Gastroesophageal sphincter (tissue), 4 donors: ENCODE measurements at regions not wholly inside any gene's neighbourhood (a gene's known extent, or its start where the extent isn't known, plus 50 kb on each side); places are given as distances from the start of the nearest gene placed in this dataset.

Experiments used
- ATAC-seq: fragments of 150-250 bp; one replicate; pipeline ENCODE4 v1.9.1; 2016; ENCODE audit warnings: mild to moderate bottlenecking, moderate library complexity
- H3K27ac ChIP-seq, 4 donors: fragments of 200-600 bp; sonication (generic) in 3 of 4; 1 replicate in 3 of 4; 2 replicates in 1 of 4; pipeline ENCODE4 v1.5.1; 2016 to 2019
- H3K27me3 ChIP-seq: fragments of 200-600 bp; sonication (generic); one replicate; pipeline ENCODE4 v1.5.1; 2019
- H3K36me3 ChIP-seq, 2 donors: fragments of 200-600 bp; sonication (generic); one replicate each; pipeline ENCODE4 v1.5.1; 2019; ENCODE audit warnings: control low read depth in 1 of 2
- H3K4me1 ChIP-seq, 3 donors: fragments of 200-600 bp; sonication (generic); 1 replicate in 2 of 3; 2 replicates in 1 of 3; pipeline ENCODE4 v1.5.1; 2016 to 2019; ENCODE audit warnings: control low read depth in 2 of 3
- H3K4me3 ChIP-seq, 2 donors: fragments of 200-600 bp; sonication (generic); one replicate each; pipeline ENCODE4 v1.5.1; 2019; ENCODE audit warnings: mild to moderate bottlenecking in 1 of 2, moderate library complexity in 1 of 2
- H3K9me3 ChIP-seq, 3 donors: fragments of 200-600 bp; sonication (generic); one replicate each; pipeline ENCODE4 v1.5.1; 2017 to 2019; ENCODE audit warnings: control low read depth in 2 of 3
- CTCF ChIP-seq, 4 experiments: fragments of 200-600 bp in 2 of 4; fragments of 450-650 bp in 2 of 4; sonication (generic) in 1 of 4; IDR thresholded peaks; one replicate each; pipeline ENCODE4 v1.5.1; 2017 to 2019; ENCODE audit warnings: antibody characterized with exemption in 4 of 4, mild to moderate bottlenecking in 2 of 4, moderate library complexity in 2 of 4
- EP300 ChIP-seq: sonication (generic); formaldehyde crosslinking; IDR thresholded peaks from one replicate; pipeline ENCODE4 v1.6.1; 2017; ENCODE audit warnings: antibody characterized with exemption, mild to moderate bottlenecking
- POLR2A ChIP-seq, 2 donors: fragments of 450-650 bp; IDR thresholded peaks; one replicate each; pipeline ENCODE4 v1.6.1; 2017; ENCODE audit warnings: antibody characterized with exemption in 2 of 2, mild to moderate bottlenecking in 2 of 2, moderate library complexity in 1 of 2
- POLR2AphosphoS5 ChIP-seq: sonication (generic); formaldehyde crosslinking; IDR thresholded peaks from one replicate; pipeline ENCODE4 v1.6.1; 2017; ENCODE audit warnings: antibody characterized with exemption
- WGBS, 2 donors: methylation state at CpG; one replicate each; pipeline ENCODE4 v1.1.5; 2018; ENCODE audit warnings: low coverage in 1 of 2; 5-methylcytosine and 5-hydroxymethylcytosine counted together

DNA sequence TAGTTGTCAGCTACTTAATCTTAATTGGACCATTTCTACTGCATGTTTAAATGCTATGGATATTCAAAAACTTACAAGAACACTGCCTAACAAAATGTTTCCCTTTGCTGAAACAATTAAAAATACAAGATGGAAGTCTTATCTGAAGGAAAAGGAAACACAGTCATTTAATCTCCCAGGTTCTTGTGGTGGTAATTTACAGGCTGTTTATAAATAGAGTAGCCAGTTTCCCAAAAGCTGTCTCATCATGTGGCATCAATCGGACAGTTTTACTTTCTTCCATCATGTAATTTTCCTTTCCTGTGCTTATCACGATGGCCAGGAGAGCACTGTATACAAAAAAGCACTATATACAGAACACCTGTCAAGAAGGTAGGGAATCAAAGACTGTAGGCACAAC is 368.1 kb downstream of the ZEB2 start:
- 68 to 73% methylated on average over 2 of the region's 2 CpGs for WGBS, 2 donors
- no peaks in the 10 kb centered on the region for H3K36me3 ChIP-seq

GRCh38 chr2:144151405-144151804 is 368.5 kb downstream of the ZEB2 start:
- TF ChIP-seq POLR2A (IDR thresholded peaks at IDR 0.05) (no peak), EP300 (no peak), CTCF (IDR thresholded peaks at IDR 0.05) (no peak), POLR2AphosphoS5 (no peak)
- H3K36me3 ChIP-seq = no peaks in the 10 kb centered on the region
- ATAC-seq = no peak
- no peaks in the 10 kb centered on the region for H3K27me3 ChIP-seq
- no peak overlapping the region for H3K27ac ChIP-seq
- WGBS, 2 donors = 89 to 100% methylated on average over 1 of the region's 1 CpG
- no peak overlapping the region for H3K4me3 ChIP-seq
- H3K9me3 ChIP-seq = no peaks in the 10 kb centered on the region
- peaks cover 0 to 5% (median 0%) of the 10 kb centered on the region in 3 donors for H3K4me1 ChIP-seq

More for the DNA sequence above, 368.1 kb downstream of the ZEB2 start:
- no peak for ATAC-seq
- H3K4me1 ChIP-seq = peaks cover 0 to under 1% (median 0%) of the 10 kb centered on the region in 3 donors
- no peak overlapping the region for H3K4me3 ChIP-seq
- H3K9me3 ChIP-seq = no peaks in the 10 kb centered on the region
- TF ChIP-seq POLR2AphosphoS5 = no peak
- no peaks in the 10 kb centered on the region for H3K27me3 ChIP-seq
- H3K27ac ChIP-seq = no peak overlapping the region

GRCh38 chr2:144147356-144147755 is 372.6 kb downstream of the ZEB2 start:
- ATAC-seq = no peak
- Histone ChIP-seq H3K4me1 (peaks cover 0 to 7% (median 0%) of the 10 kb centered on the region in 3 donors), H3K9me3 (no peaks in the 10 kb centered on the region), H3K4me3 (no peak overlapping the region), H3K27me3 (no peaks in the 10 kb centered on the region), H3K27ac (no peak overlapping the region), H3K36me3 (no peaks in the 10 kb centered on the region)
- TF ChIP-seq POLR2A (IDR thresholded peaks at IDR 0.05) = no peak
- no peak for TF ChIP-seq POLR2AphosphoS5
- no peak for TF ChIP-seq CTCF (IDR thresholded peaks at IDR 0.05)
- WGBS, 2 donors = 95 to 100% methylated on average over 2 of the region's 2 CpGs

GRCh38 chr2:144146876-144147275 is 373.0 kb downstream of the ZEB2 start:
- H3K4me3 ChIP-seq = no peak overlapping the region
- H3K36me3 ChIP-seq = no peaks in the 10 kb centered on the region
- no peak overlapping the region for H3K27ac ChIP-seq
- ATAC-seq = no peak
- H3K4me1 ChIP-seq = peaks cover 0 to 7% (median 0%) of the 10 kb centered on the region in 3 donors
- 52 to 75% methylated on average over 2 of the region's 2 CpGs for WGBS, 2 donors
- no peaks in the 10 kb centered on the region for H3K9me3 ChIP-seq
- TF ChIP-seq CTCF (IDR thresholded peaks at IDR 0.05) = no peak
- no peak for TF ChIP-seq EP300
- TF ChIP-seq POLR2AphosphoS5 = no peak
- TF ChIP-seq POLR2A (IDR thresholded peaks at IDR 0.05) = no peak
- no peaks in the 10 kb centered on the region for H3K27me3 ChIP-seq

DNA sequence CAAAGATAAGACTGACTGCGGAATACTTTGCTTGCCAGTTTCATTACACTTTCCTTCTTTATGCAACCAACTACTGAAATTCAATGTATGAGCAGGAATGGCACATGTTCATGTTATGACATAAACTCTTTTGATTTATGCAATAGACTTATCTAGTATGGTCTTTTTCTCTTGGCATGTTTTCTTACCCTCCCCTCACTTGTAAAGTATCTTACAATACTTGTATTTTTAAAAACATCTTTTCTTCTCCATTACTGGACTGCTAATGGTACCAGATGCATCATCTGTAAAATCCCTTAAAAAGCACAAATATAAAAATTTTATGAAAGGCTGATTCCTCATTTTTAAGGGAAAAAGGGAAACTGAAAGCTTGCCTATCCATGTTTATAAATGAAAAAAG is 373.8 kb downstream of the ZEB2 start:
- no peak for ATAC-seq

More for the DNA sequence above, 373.8 kb downstream of the ZEB2 start:
- H3K27me3 ChIP-seq = no peaks in the 10 kb centered on the region
- H3K4me3 ChIP-seq = no peak overlapping the region
- no peak for TF ChIP-seq POLR2AphosphoS5
- TF ChIP-seq POLR2A (IDR thresholded peaks at IDR 0.05) = no peak
- no peak for TF ChIP-seq EP300
- no peak for TF ChIP-seq CTCF (IDR thresholded peaks at IDR 0.05)
- no peak overlapping the region for H3K27ac ChIP-seq
- H3K4me1 ChIP-seq = peaks cover 0 to 7% (median 0%) of the 10 kb centered on the region in 3 donors
- no peaks in the 10 kb centered on the region for H3K9me3 ChIP-seq
- 50% methylated on average over 1 of the region's 1 CpG; no CpG with 5 or more reads in 1 of the 2 donors for WGBS, 2 donors
- H3K36me3 ChIP-seq = no peaks in the 10 kb centered on the region
